IgD-negative memory B cell (primary cell): ENCODE measurements at regions not wholly inside any gene's neighbourhood (a gene's known extent, or its start where the extent isn't known, plus 50 kb on each side); places are given as distances from the start of the nearest gene placed in this dataset.
A peak's percentile ranks its signal among the peaks of the same experiment; 100 is the strongest.
"Not testable (repeated sequence)": the region's sequence is repeated elsewhere in the genome, so short reads cannot be mapped to it uniquely, and the experiment has no call there.

Experiments used
- H3K27ac Mint-ChIP-seq, 3 donors: one replicate each; pipeline ENCODE4 v1.8.0; 2020 to 2022; ENCODE audit warnings: mild to moderate bottlenecking in 3 of 3, mixed read lengths in 3 of 3, moderate library complexity in 1 of 3
- H3K27me3 Mint-ChIP-seq: one replicate; pipeline ENCODE4 v1.8.0; 2021; ENCODE audit warnings: mixed read lengths
- H3K36me3 Mint-ChIP-seq: one replicate; pipeline ENCODE4 v1.8.0; 2020; ENCODE audit warnings: mild to moderate bottlenecking, mixed read lengths
- H3K4me1 Mint-ChIP-seq, 3 donors: one replicate each; pipeline ENCODE4 v1.8.0; 2020 to 2022; ENCODE audit warnings: mixed read lengths in 3 of 3, mild to moderate bottlenecking in 1 of 3
- H3K4me3 Mint-ChIP-seq, 4 donors: one replicate each; pipeline ENCODE4 v1.8.0; 2020 to 2022; ENCODE audit warnings: mild to moderate bottlenecking in 4 of 4, mixed read lengths in 4 of 4, moderate library complexity in 3 of 4
- H3K9me3 Mint-ChIP-seq, 3 donors: one replicate each; pipeline ENCODE4 v1.8.0; 2020 to 2021; ENCODE audit warnings: mixed read lengths in 3 of 3, mild to moderate bottlenecking in 1 of 3

DNA sequence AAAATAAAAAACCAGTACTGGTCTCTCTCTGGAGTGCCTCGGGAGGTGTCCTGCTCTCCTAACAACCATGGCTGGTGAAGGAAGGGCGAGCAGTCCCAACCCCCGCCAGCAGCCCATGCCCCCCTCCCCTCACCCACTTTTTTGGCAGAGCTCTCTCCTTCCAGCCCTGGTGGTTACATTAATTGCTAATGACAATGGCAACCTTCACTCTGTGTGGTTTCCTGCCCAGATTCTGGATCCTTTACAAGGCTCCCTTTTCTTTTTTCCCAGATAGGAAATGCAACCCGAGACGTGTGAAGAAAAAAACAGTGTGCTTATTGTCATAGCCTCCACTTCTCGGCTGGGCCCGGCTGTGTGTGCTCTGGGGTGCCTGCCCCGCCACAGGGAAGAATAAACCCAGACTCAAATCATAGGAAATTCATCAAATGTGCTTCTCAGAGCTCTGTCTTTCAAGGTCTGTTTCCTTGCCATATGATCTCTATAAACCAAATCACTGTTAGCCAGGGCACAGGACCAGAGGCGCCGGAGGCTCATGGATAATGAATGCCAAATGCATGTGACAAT is 513.0 kb downstream of the SOX6 start:
- Mint-ChIP-seq H3K4me1 (no peaks in the 10 kb centered on the region), H3K4me3 (no peak overlapping the region), H3K27ac (no peak overlapping the region), H3K9me3 (no peaks in the 10 kb centered on the region), H3K36me3 (no peaks in the 10 kb centered on the region), H3K27me3 (peaks cover 2% of the 10 kb centered on the region)

DNA sequence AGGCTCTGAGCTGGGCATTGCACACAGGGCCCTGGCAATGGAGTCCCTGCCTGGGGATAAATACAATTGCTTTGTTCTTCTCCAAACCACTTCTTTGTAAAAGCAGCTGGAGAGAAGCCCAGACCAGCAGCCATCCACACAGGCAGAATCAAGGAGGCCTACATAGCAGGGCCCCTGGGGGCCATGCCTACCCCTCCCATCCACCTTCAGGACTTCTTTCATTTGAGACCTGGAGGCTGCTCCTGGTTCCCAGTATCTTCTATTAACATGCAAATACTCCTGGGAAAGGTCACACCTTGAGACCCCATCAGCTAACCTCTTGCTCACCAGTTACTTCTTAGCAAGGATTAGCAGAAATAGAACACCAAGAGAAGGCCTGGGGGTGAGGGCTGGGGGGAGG is 511.1 kb downstream of the SOX6 start:
- Mint-ChIP-seq H3K4me3 (no peak overlapping the region), H3K27me3 (peaks cover 2% of the 10 kb centered on the region), H3K9me3 (no peaks in the 10 kb centered on the region), H3K4me1 (no peaks in the 10 kb centered on the region), H3K36me3 (no peaks in the 10 kb centered on the region), H3K27ac (no peak overlapping the region)

DNA sequence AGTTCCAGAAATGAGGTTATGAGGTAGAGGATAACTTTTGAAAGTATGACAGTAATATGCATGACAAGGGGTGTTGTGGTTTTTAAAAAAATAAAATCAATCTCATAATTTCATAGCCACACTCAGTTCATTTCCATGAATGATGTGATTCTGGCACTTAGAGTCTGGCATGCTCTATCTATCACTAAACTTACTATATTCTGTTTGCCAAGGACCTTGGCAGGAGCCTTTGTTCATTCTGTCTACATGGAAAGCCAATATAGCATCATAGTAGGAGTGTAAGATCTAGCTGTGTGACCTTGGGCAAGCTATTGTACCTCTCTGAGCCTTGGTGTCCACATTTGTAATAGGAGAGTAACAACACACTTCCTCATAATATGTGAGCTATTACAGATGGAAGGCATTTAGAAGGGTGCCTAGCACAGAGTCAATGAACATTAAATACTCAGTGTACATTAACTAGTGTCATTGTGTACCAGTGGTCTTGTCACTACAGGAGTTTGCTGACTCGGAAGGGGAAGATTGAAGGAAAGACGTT is 507.6 kb downstream of the SOX6 start:
- H3K4me3 Mint-ChIP-seq = no peak overlapping the region
- H3K9me3 Mint-ChIP-seq = no peaks in the 10 kb centered on the region
- H3K36me3 Mint-ChIP-seq = no peaks in the 10 kb centered on the region
- no peaks in the 10 kb centered on the region for H3K4me1 Mint-ChIP-seq
- H3K27me3 Mint-ChIP-seq = peaks cover 3% of the 10 kb centered on the region
- H3K27ac Mint-ChIP-seq = no peak overlapping the region

DNA sequence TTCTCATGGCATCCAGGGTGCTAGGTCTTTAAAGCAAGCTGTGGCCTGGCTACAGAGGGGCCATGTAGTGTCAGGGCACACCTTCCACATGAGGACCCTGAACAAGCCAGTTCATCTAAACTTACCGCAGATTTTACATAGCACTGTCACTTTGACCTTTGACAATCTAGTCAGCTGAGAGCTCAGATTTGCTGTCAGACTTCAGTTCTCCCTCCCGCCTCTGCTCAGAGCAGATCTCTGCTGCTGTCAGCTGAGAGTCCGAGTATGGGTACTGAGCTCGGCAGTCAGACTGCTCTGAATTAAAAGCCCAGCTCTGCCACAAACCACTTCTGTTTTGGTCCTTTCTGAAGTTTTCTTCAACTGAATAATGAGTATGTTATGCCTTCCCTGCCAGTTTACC is 507.1 kb downstream of the SOX6 start:
- Mint-ChIP-seq H3K4me1 (no peaks in the 10 kb centered on the region), H3K36me3 (no peaks in the 10 kb centered on the region), H3K27ac (no peak overlapping the region)

DNA sequence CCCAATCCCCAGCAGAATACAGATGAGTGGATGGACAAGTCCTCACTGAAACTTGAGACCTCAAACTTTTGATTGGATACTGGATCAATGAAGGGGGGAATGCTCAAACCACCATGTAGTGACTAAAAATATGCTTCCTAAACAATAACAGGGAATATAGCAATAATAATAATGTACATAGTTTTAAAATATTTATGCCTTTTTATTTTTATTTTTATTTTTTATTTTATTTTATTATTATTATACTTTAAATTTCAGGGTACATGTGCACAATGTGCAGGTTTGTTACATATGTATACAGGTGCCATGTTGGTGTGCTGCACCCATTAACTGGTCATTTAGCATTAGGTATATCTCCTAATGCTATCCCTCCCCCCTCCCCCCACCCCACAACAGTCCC is 506.0 kb downstream of the SOX6 start:
- H3K27ac Mint-ChIP-seq, H3K36me3 Mint-ChIP-seq, H3K4me1 Mint-ChIP-seq, H3K9me3 Mint-ChIP-seq, H3K27me3 Mint-ChIP-seq, H3K4me3 Mint-ChIP-seq: not testable (repeated sequence)

More for the DNA sequence above, 507.1 kb downstream of the SOX6 start:
- H3K9me3 Mint-ChIP-seq = peaks cover 0 to 1% (median 0%) of the 10 kb centered on the region in 3 donors
- peaks cover 3% of the 10 kb centered on the region for H3K27me3 Mint-ChIP-seq
- no peak overlapping the region for H3K4me3 Mint-ChIP-seq

DNA sequence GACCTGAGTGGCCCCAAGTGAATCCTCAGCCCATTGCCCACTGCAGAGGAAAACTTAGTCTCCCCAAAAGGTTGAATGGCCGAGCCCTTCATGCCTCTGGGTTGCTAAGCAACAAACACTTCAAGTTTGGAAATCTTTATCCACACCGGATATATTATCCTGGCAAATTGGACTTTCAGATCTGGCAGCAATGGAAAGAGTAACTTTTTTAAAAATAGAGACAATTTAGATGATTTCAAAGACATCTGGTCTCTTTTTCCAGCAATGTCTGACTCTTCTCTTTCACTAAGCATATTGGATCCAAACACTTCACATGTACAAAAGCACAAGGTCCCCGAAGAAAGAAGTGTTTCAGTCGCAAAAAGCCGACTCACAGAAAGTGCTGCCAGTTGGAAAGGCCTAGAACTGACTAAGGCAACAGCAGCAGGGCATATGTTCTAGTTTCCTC is 505.3 kb downstream of the SOX6 start:
- H3K27me3 Mint-ChIP-seq = peaks cover 2% of the 10 kb centered on the region
- H3K4me3 Mint-ChIP-seq = no peak overlapping the region
- no peaks in the 10 kb centered on the region for H3K36me3 Mint-ChIP-seq
- no peaks in the 10 kb centered on the region for H3K4me1 Mint-ChIP-seq
- H3K9me3 Mint-ChIP-seq = peaks cover 0 to 1% (median 0%) of the 10 kb centered on the region in 3 donors
- H3K27ac Mint-ChIP-seq = no peak overlapping the region

DNA sequence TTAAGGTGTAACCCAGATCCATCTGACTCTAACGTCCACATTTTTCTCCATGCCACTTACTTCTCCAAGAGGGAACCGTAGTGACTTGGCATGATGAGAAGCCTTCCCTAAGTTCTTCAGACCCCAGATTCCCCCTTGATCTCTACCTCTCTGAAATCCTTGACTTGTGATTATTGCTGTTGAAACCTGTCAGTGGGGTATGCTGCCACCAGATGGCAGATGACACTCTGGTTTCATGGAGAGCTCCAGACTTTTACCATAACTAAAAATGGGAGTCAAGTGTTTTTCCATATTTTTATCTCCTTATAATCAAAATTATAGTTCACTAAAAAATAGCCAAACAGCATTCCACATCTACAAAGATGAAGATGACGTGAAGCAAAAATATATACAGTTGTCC is 504.2 kb downstream of the SOX6 start:
- H3K27me3 Mint-ChIP-seq = peaks cover 2% of the 10 kb centered on the region
- no peaks in the 10 kb centered on the region for H3K4me1 Mint-ChIP-seq
- H3K36me3 Mint-ChIP-seq = no peaks in the 10 kb centered on the region
- H3K9me3 Mint-ChIP-seq = peaks cover 0 to 1% (median 0%) of the 10 kb centered on the region in 3 donors
- no peak overlapping the region for H3K27ac Mint-ChIP-seq
- H3K4me3 Mint-ChIP-seq = no peak overlapping the region

DNA sequence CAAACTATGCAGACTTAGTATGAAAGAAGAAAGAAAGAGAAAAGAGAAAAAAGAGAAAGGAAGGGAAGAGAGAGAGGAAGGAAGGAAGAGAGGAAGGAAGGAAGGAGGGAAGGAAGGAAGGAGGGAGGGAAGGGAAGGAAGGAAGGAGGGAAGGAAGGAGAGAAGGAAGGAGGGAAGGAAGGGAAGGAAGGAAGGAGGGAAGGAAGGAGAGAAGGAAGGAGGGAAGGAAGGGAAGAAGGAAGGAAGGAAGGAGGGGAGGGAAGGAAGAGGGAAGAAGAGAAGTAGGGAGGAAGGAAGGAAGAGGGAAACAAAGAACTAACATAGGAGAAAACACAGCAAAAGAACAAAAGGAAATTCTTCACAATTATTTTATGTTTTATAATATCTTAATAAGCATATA is 502.1 kb downstream of the SOX6 start:
- no peaks in the 10 kb centered on the region for H3K4me1 Mint-ChIP-seq
- no peak overlapping the region for H3K4me3 Mint-ChIP-seq
- H3K27me3 Mint-ChIP-seq = peaks cover 2% of the 10 kb centered on the region
- H3K27ac Mint-ChIP-seq = no peak overlapping the region
- peaks cover 0 to 1% (median 0%) of the 10 kb centered on the region in 3 donors for H3K9me3 Mint-ChIP-seq
- no peaks in the 10 kb centered on the region for H3K36me3 Mint-ChIP-seq

DNA sequence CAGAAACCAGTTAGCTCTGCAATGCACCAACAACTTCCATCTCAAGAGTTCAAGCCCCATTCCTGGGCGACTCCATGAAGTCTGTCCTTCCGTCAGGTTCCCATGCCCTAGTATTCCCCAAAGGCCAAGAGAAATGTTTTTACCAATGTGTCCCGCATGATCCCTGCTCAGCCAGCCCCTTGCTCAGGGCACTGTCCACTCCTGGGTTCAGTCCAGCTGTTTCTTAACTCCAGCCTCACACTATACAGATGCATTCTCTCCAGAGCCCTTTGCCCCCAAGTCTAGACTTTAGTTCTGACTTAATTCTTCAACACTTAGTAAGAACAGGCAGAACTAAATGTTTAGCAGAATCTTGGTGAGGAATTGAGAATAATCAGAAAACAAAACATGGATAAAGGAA is 497.5 kb downstream of the SOX6 start:
- Mint-ChIP-seq H3K9me3 (peaks cover 0 to 6% (median 5%) of the 10 kb centered on the region in 3 donors), H3K27me3 (no peaks in the 10 kb centered on the region), H3K36me3 (no peaks in the 10 kb centered on the region), H3K27ac (no peak overlapping the region), H3K4me1 (no peaks in the 10 kb centered on the region), H3K4me3 (no peak overlapping the region)

DNA sequence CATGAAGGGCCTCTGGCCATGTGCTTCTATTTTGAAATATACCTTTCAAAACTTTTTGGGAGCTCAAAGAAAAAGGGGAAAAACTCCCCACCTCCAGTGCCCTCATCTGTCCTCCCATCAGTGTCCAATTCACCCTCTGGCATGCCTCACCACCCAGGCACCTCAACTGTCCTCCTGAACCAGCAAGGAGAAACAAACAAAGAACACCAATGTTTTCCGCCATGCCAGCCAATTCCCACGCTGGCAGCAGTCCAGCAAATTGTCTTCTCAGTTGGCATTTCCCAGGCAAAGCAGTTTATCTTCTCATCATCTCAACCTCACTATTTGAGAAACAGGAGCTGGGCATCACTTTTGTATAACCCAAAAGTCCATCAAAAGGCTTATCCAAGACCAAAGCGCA is 496.9 kb downstream of the SOX6 start:
- no peaks in the 10 kb centered on the region for H3K4me1 Mint-ChIP-seq
- H3K36me3 Mint-ChIP-seq = no peaks in the 10 kb centered on the region
- H3K27ac Mint-ChIP-seq = peak overlapping the region in 1 of 3 donors; percentile 85
- no peak overlapping the region for H3K4me3 Mint-ChIP-seq
- no peaks in the 10 kb centered on the region for H3K27me3 Mint-ChIP-seq
- peaks cover 0 to 6% (median 3%) of the 10 kb centered on the region in 3 donors for H3K9me3 Mint-ChIP-seq

DNA sequence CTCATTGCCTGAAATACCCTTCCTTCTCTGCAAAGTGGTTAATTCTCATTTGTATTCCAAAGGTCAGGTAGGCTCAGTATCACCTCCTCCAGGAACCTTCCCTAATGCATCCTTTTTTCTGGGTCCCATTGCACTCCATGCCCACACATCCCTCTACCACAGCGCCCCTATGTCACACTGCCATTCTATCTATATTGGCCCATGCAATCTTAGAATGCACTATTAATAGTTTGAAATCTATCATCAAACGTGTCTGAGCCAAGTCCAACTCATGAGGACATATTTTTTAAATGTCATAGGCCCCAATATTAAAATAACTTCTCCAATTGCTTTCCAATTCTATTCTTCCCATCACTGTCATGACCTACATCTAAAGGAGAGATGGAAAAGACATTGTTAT is 495.1 kb downstream of the SOX6 start:
- no peak overlapping the region for H3K4me3 Mint-ChIP-seq
- no peaks in the 10 kb centered on the region for H3K27me3 Mint-ChIP-seq
- no peaks in the 10 kb centered on the region for H3K36me3 Mint-ChIP-seq
- H3K27ac Mint-ChIP-seq = peak overlapping the region in 1 of 3 donors; percentile 0
- no peaks in the 10 kb centered on the region for H3K4me1 Mint-ChIP-seq
- H3K9me3 Mint-ChIP-seq = peaks cover 0 to 6% (median 3%) of the 10 kb centered on the region in 3 donors

DNA sequence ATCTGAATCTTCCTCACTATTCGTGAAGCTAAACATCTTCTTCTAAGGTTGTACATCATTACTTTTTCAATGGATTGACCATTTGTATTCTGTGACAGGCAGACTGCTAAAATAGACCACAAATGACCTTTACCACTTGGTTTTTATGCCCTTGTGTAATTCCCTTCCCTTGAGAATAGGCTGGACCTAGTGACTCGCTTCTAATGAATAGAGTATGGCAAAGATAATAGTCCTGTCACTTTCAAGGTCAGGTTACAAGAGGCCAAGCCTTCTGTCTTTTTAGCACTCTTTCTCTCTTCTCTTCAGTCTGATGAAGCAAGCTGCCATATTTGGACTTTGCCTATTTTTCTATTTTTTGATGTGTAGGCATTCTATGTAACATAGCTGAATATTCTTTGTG is 492.9 kb downstream of the SOX6 start:
- no peaks in the 10 kb centered on the region for H3K36me3 Mint-ChIP-seq
- H3K4me1 Mint-ChIP-seq = no peaks in the 10 kb centered on the region
- peaks cover 0 to 6% (median 3%) of the 10 kb centered on the region in 3 donors for H3K9me3 Mint-ChIP-seq
- H3K4me3 Mint-ChIP-seq = no peak overlapping the region
- H3K27me3 Mint-ChIP-seq = no peaks in the 10 kb centered on the region
- no peak overlapping the region for H3K27ac Mint-ChIP-seq

DNA sequence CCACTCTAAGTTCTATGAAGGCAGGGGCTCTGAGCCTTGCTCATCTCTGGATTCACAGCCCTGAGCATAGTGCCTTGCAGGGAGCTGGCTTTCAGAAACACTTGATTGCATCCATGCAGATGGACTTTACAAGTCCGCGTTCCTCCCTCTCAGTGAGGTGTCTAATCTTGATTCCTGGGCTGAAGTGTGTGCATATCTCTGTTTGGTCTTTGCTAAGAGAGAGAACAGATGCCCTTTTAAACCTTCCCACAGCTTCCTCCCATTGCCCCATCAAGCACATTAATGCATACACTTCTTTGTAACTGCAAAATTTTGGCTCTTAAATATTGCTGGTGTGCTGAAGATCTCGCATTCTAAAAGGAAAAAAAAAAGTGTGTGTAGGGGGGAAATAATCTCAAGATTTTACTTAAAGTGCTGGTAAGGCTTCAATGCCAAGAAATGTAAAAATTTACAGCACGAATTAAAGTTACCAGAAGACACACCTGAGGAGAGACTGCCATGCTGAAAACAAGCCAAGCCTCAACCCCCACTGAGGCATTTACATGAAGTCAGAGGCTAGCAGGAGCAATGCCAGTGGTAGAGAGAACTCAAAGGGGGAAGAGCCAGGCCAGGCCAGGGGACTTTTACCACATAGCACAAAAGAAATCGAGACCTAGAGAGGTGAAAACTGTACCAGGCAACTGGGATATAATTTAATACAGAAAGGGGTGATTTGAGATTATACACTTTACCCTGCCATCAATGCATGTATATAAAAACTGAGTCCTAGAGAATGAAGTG is 492.1 kb downstream of the SOX6 start:
- no peaks in the 10 kb centered on the region for H3K36me3 Mint-ChIP-seq
- H3K27me3 Mint-ChIP-seq = no peaks in the 10 kb centered on the region
- H3K4me3 Mint-ChIP-seq = no peak overlapping the region
- H3K27ac Mint-ChIP-seq = no peak overlapping the region
- H3K4me1 Mint-ChIP-seq = no peaks in the 10 kb centered on the region
- peaks cover 0 to 6% (median 3%) of the 10 kb centered on the region in 3 donors for H3K9me3 Mint-ChIP-seq

DNA sequence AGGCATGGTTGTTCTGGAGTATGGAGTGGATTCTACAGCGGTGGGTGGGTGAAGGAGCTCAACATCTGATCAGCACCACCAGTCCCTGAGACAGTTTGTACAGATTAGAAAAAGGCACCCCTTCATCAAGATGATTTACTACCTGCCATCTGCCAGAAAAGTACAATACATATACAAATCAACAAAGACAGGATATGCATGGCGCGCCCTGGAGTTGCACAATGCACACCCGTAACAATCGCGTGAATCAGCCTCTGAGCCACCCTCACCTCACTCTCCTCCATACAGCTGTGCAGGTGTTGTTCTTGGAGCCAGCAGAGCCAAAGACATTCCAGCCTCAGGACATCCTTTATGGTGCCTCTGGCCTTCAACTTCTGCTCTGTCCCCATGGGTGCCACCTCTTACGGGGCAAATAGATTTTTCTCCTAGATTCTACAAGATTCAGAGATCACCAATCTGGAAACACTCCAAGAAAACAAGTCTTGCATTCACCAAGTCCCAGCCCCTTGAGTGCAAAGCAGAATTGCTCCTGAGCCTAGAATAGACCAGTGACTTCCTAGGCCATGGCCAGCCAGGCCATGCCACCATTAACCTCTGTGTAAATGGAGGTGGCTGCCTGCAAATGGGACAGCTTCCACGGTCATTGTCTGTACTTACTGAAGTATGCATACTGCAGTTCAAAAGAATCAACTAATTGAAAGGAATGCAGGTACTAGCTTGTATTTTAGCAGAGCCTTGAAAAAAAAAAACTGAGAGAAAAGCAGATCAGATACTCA is 490.9 kb downstream of the SOX6 start:
- no peaks in the 10 kb centered on the region for H3K4me1 Mint-ChIP-seq

DNA sequence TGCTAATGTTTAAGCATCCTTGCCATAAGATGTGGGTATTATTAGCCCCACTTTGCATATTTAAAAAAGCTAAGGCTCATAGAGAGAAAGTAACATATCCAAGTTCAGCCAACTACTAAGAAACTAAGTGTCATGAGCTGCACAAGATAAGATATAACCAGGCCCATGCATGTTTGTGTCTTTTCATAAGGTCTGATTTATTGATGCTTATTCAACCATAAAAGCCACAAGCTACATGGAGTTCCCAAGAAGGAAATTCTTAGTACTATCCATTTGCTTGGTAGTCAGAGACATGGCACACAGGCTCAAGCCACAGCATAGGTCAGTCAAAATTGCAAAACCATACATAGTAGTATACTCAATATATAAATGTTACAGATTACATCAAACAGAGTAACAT is 488.5 kb downstream of the SOX6 start:
- Mint-ChIP-seq H3K4me1 (no peaks in the 10 kb centered on the region), H3K4me3 (no peak overlapping the region), H3K27ac (no peak overlapping the region), H3K9me3 (peaks cover 0 to 2% (median 0%) of the 10 kb centered on the region in 3 donors), H3K36me3 (no peaks in the 10 kb centered on the region), H3K27me3 (no peaks in the 10 kb centered on the region)

More for the DNA sequence above, 490.9 kb downstream of the SOX6 start:
- H3K4me3 Mint-ChIP-seq = no peak overlapping the region
- no peaks in the 10 kb centered on the region for H3K27me3 Mint-ChIP-seq
- no peaks in the 10 kb centered on the region for H3K36me3 Mint-ChIP-seq
- H3K27ac Mint-ChIP-seq = no peak overlapping the region
- peaks cover 2 to 6% (median 3%) of the 10 kb centered on the region in 3 donors for H3K9me3 Mint-ChIP-seq
